DMS79 treated with DMSO at 0.1 percent for 48 hours (cell line): ENCODE measurements at regions not wholly inside any gene's neighbourhood (a gene's known extent, or its start where the extent isn't known, plus 50 kb on each side); places are given as distances from the start of the nearest gene placed in this dataset.
A peak's percentile ranks its signal among the peaks of the same experiment; 100 is the strongest.

ENCODE experiments used
- DNase-seq: peaks from one replicate; lab custom pipeline; 2025; lab: John Stamatoyannopoulos, UW

DNA sequence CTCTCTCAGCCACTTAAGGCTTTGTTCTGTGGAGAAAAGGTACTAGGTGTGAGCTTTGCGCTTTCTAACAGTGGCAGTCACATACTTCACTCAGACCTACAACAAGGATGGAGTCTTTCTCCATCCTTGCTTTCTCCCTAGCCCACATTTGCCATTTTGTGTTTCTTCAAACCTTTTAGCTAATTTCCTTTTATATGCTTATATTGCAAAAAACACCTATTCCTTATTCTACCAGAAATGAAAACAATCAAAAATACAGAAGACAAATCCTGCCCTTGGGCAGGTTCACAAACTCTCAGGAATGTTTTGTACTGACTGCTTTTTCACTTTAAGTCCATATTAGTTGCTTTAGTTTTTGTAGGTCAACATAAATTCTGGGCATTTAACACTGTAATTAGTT lies 914.2 kb downstream of the SQOR start:
- no peak for DNase-seq

DNA sequence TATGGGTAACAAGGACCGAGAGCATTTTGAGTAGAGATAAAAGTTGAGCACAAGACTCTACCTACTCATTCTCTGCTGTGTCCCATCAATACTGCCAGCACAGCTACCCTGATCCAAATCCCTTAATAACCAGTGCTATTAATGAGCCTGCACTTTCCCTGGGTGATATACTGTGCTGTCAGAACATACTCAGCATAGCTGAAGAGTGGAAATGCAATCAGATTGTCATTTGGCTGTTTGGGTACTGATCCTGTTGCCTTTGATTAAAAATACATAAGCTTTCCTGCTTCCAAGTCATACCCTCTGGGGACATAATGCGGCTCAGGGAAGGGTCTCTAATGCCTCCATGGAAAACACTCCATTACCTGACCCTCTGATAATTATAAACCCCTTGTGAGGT lies 917.5 kb downstream of the SQOR start:
- no peak for DNase-seq

DNA sequence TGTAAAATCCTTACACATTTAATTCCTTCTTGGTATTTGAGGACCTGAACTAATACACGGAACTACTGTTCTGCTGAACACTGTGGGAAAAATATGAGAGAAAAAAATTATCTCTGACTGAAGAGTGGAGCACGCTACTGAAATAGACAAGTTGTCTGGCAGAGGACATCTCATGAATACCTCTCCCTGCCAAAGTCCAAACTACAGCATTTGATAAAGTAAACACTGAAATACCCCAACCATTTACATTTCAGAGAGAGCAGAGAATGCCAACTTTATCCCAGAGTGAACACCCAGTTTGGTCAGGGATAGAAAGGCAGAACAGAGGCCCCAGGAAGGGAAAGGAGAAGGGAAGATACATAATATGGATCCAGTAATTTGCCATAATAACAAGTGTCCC lies 920.7 kb downstream of the SQOR start:
- no peak for DNase-seq

DNA sequence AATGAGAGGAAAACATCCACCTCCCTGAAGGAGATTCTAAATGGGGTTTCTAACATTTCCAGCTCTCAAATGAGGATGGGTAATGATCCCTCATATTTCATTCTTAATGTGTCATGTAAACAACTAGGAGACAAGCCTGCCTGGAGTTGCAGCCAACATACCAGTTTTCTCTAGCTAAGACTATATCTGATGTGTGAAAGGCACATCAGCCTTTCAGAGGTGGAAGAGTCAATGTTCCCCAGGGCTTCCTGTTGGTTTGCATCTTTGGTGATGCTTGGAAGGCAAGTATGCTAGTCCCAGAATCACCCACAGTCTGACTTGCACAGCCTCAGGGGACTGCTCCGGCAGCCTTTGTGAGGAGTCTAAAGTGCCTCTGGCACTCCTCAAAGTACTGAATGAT lies 921.2 kb downstream of the SQOR start:
- DNase-seq = no peak

DNA sequence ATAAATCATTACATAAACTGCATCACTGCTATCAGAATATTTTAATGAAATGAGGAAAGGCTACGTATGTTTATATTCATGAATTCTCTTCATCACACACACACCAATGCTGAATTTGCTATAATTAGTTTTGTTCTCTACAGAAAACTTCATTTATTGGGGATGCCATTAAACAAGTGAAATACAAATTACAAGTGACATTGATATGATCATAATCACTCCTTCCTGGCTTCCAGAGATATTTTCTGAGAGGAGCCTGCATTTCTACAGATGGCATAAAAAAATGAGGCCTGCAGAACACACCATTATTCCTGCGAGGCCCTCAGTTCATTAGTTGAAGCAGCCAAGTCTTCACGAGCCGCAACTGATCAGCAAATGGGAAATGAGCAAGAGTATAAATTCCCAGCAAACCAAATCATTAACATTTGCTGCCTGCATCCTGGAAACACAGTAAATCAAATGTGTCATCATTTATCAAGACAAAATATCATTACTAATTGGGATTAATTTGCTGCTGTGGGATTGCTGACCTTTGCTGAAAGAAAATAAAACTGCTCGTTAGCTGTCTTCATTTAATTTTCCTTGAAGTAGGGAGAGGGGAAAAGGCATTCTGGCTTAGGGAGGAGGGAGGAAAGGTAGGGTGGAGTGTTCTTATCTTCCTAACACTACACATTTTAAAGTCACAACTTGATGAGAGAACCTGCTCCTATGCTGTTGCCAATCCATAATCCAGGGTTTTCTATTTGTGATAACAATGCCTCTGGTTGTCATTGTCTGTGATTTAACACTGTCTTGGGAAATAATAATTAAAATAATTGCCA lies 921.9 kb downstream of the SQOR start:
- DNase-seq = no peak

DNA sequence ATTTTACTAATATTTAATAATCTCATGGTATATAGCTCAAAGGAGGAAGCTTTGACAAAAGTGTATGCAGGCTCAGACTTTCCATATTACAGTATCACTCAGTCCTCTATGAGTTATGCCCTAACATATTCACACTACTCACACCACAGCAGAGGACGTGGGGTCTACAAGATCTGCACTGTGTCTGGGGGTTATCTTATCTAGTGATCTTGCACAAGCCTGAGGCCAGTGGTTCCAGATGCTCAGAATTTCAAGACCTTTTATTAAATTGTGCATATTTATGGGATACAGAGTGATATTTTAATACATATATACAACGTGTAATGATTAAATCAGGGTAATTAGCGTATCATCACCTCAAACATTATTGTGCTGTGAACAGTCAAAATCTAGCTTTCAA lies 933.1 kb downstream of the SQOR start:
- no peak for DNase-seq

DNA sequence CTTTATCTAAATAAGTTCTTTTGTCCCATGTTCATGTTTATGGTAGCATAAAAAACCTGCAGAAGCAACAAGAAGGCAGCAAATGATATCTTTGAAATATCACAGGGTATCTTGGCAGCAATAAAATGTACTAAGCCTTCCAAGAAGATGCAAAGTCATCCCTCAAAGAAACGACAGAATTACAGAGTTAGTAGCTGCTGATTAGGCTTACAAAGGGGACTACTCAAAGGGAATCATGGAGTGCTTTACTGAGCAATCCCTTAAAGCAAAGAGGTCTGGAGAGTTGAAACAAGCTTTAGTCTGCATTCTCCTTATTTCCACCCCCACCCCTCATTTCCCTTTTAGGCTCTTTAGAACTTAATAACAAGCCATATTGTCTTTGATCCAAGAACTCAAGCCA lies 935.0 kb downstream of the SQOR start:
- no peak for DNase-seq

DNA sequence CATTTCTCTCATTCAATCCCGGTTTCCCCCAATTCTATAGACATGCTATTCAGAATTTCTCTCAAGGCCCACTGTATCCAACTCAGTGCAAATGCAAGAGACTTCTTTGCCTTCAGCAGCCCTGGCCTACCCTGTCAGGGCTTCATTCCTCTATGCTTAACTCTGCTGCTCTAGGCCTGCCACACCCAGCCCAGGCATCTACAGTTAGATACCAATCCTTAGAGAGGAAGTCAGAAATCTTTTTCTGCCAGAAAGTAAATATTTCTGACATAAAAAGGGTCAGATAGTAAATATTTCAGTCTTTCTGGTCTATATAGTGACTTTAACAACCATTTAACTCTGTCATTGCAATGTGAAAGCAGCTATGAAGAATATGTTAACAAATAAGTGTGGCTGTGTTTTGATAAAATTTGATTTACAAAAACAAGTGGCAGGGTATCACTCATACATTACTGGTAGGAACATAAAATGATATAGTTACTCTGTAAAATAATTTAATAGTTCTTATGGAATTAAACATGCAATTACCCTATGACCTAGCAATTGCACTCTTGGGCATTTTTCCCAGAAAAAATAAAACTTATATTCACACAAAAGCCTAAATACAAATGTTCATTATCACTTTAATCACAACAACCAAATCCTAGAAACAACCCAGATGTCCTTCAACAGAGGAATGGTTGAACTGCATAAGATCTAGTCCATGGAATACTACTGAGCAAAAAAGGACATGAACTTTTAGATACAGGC lies 942.0 kb downstream of the SQOR start:
- no peak for DNase-seq

DNA sequence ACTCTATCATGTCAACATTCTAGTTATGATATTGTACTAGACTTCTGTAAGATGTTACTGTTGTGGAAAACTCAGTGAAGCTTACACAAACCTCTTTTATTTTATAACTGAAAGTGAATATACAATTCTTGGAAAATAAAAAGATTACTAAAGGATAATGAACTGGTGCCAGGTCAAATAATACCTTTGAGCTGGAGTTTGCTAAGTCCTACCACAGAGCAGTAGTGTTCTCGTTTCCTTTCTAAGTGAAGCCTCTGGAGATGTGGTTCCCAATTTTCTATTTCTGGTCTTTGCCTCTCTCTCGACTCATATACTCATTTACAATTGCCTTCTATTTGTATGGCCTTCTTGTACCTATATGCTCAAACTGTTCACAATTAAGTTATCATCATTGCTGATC lies 942.9 kb downstream of the SQOR start:
- DNase-seq = no peak

DNA sequence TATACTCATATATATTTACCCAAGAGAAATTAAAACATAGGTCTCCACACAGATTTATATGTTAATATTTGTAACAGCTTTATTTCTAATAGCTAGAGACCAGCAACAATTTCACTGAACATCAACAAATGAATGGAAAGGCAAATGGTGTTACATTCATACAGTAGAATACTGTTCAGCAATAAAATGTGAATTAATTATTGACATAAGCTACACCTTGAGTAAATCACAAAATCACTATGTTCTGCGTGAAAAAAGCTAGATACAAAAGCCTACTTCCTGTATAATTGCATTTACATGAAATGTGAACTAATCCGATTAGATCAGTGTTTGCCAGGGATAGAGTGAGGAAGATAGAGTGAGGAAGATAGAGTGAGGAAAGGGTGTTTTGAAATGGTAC lies 945.7 kb downstream of the SQOR start:
- DNase-seq = no peak

DNA sequence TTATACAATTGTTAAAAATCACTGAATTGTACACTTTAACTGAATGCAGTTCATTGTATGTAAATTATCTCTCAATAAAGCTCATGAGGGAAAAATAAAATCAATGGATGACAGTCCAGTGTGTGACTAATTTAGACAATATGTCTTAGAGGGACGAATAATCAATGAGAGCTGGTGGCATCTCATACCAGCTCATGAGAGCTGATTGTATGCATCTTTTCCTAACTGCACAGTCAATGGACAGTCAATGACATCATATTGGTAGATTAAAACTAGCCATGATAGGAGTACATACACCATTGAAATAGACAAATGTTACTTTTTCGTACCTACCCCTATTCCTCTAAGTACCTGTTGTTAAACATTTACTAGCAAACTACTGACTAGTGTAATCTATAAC lies 946.1 kb downstream of the SQOR start:
- no peak for DNase-seq

DNA sequence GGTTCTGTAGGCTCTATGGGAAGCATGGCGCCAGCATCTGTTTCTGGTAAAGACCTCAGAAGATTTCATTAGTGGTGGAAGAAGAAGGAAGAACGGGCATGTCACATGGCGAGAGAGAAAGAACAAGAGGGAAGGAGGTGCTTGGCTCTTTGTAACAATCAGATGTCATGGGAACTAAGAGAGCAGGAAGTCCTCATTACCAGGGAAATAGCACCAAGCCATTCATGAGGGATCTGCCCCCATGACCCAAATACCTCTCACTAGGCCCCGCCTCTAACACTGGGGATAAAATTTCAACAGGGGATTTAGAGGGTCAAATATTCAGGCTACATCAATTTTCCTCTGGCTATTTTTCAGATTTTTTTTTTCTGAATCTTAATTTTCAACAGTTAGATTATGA lies 954.3 kb downstream of the SQOR start:
- no peak for DNase-seq

DNA sequence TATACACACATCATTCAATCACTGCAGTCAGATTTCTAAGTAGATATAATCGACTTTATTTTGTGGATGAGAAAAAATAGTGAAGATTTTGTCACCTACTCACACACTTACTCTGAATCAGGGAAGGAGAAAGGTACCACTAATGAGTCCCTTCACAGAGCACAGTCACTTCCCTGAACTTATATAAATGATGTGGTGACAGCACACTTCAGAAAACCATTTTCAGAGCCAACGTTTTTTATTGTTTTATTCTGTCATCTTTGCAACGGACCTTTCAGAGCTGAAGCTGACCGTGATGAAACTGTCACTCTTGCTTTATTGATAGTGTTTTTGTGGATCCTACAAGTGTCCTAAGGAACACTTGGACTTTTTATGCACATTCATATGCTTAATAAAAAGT lies 956.6 kb downstream of the SQOR start:
- DNase-seq = no peak

DNA sequence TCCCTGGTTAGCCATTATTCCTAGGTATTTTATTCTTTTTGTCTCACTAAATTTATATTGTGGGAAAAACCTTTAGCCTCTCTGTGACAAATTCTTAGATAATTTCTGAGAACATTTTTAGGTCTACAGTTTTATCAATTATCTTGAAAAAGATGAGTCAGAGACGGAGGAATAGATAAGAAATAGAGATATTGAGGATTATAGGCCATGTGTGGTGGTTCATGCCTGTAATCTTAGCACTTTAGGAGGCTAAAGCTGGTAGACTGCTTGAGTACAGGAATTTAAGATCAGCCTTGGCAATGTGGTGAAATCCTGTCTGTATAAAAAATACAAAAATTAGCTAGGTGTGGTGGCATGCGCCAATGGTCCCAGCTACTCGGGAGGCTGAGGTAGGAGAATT lies 960.2 kb downstream of the SQOR start:
- DNase-seq = no peak

DNA sequence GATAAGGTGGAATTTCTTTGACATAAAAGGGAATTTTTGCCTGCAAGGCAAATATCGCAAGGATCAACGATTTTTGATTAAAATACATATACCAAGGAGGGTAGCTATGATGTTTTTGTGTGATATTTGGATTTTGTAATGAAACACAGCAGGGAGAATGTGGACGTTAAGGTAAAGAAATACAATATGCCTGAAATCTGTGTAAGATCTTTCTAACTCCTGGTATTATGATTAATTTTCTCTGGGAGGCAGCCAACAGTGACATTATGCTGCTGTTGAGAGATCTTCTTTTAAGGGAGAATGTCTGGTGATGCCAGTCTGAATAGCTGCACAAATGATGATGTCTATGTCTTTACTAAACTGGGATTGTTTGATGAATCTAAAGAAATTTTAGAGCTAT lies 972.2 kb downstream of the SQOR start:
- DNase-seq = no peak

DNA sequence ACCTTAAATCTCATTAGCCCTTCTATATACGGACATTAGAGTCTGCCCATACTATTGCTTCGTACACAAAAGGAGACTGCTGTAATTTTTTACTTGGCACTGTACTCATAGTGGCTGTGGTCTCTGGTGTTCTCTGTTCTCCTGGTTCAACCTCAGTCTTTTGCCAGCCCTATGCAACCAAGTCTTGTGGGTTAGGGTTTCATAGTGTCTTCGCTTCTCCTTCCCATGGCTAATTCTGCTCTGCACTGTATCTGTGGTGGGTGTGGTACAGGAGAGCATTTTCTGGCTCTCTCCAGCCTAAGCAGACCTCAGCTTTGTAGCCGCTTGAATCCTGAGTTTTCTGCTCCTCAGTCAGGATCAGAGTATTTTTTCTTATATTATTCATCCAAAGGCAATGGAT lies 981.2 kb downstream of the SQOR start:
- no peak for DNase-seq

DNA sequence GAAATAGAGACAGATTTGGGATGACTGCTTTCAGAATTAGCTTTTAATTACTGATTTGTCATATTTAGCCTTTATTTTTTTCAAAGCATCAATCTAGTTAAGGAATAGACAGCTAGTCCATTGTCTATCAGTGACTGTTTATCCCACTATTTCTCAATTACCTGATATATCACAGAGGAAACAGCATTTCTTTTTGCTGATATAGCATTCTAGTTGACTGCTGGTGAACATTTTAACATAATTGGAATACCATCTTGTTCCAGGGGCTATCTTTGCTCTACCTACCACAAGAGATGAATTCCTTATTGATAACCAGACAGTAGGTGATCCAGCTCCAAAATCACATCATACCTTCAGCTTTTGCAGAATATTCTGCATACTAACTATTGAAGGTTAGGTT lies 982.7 kb downstream of the SQOR start:
- no peak for DNase-seq

DNA sequence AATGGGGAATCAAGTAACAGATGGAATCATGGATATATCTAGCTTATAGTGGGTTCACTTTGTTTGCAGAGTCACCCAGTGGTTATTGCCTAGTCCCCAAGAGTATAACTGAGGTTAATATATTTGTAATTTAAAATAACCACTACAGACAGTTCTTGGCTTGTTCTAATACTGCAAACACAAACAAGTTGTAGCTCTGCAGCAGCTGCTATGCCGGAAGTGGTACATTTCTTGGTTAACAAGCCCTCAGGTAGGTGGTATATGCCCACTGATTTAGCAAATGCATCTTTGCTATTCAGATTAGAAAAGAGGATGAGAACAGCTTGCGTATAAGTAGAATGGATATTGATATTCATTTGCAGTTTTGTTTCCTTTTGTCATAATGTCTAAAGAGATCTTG lies 984.2 kb downstream of the SQOR start:
- no peak for DNase-seq

DNA sequence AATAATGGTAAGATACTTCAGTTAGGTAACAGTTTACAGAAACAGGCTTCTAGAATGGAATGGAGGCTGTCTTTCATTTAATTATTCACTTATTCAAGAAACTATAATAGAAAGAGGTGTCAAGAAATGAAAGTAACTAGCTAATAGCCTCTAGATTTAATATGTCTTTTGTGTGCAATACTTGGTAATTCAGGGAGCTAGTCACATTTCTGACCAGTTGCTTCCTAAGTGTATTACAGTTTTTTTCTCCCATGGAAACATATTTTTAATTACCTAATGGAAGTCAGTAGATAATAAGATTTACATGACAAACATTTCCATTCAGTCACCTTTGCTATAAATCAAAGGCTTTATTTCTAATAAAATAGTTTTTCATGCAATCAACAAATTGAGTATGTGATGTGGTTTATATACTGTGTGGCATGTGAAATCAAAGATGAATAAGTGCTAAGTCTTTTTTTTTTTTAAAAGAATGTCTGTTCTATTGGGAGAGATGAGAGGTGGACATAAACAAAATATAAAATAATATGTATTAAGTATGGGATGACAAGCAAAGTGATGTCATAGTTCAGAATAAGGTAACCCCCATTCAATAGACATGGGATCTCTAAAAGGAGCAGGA lies 985.7 kb downstream of the SQOR start:
- no peak for DNase-seq

DNA sequence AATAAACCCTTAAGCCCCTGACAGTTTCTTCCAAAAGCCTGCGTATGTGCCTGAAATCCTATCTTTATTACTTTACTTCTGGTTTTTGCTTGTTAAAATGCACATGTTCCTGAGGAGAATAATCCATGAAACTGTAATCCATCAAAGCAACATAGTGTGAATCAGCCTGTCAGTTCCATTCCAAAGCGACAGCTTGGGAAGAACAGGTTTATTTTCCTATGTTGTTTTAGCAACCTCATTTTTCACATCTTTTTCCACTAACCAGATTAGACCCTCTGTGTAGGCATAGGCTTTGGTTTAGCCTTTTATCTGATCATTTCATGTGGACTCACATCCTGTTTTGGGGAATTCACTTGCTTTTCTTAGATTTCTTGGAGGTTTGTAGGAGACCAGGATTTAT lies 988.0 kb downstream of the SQOR start:
- DNase-seq = no peak

DNA sequence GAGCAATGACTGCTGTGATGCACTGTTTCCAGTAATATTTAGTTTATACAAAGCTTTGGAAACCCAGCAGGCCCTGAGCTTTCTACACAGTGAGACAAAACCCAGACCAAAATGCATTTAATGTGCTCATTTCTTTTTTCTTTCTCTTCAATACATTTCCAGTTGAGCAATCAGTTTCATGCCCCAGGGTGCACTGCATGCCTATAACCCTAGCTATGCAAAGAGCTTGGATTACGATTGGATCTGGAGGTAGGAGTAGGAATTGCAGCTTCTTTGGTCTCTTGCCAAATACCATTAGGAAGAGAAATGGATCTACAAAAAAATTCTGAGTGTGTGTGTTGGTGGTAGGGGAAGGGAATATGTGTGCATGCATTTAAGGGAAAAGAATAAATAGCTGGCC lies 1001.4 kb downstream of the SQOR start:
- no peak for DNase-seq

DNA sequence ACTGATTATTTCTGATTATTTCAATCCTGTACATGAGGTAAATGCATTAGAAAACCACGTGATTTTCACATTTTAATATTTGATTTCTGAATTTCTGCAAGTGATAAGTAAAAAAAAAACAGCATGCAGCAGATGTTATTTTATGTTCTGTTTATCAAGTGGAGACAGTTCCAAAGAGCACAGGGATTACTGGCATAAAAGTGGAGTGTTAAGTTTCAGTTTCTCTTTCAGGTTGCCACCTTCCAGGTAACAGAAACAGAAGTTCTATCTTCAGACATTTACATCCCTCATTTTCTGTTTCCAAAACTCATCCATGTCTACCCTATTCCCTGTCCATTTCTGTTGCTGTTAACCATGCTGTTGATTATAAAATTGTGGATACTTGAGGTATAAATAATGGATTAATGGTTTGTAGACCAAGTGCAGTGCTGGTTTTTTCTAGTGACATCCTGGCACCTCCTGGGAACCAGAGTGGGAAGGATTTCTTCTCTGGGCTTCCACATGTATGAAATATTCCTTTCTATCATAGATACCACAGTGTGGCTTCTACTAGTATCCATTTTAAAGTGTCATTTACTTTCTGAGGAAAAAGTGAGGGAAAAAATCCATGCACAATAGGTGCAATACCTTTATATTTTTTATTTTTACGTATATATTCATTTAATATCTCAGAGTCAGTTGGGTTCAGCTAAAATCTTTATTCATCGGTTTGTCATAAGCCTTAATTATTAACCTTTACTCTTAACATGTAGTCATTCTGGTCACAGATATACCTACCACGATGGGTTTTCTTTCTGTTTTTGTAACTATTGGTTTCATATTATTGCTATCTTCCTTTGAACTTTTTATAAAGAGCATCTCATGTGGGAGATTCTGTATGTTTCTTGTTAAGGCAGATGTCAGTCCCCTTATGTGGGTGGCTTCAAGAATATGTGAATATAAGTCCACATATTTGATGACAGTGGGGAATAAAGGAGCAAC lies 1010.0 kb downstream of the SQOR start:
- peak; percentile 15 for DNase-seq
